Spleen (tissue), 7 donors: ENCODE measurements at regions not wholly inside any gene's neighbourhood (a gene's known extent, or its start where the extent isn't known, plus 50 kb on each side); places are given as distances from the start of the nearest gene placed in this dataset.

ENCODE experiments used
- POLR2A ChIP-seq, 3 donors: fragments of 450-650 bp; IDR thresholded peaks; one replicate each; pipeline ENCODE4 v1.5.1; 2017; ENCODE audit warnings: antibody characterized with exemption in 3 of 3, mild to moderate bottlenecking in 1 of 3
- POLR2AphosphoS5 ChIP-seq, 3 donors: sonication (generic); formaldehyde crosslinking; IDR thresholded peaks; one replicate each; pipeline ENCODE4 v1.5.1; 2017; ENCODE audit warnings: antibody characterized with exemption in 3 of 3
- TF ChIP-seq, protein P1 (sequence below), 11 experiments: fragments of 200-600 bp in 7 of 11; fragments of 450-650 bp in 4 of 11; sonication (generic) in 4 of 11; IDR thresholded peaks in 8 of 11; conservative IDR thresholded peaks in 3 of 11; 1 replicate in 7 of 11; 2 replicates in 4 of 11; pipeline versions ENCODE4 v1.4.0 to v1.8.0; 2016 to 2021; ENCODE audit warnings: antibody characterized with exemption in 11 of 11, inconsistent platforms in 4 of 11, mild to moderate bottlenecking in 1 of 11
- donor health status: DM: no; HTN: no; CAD: no; lungs with moderate emphysema.
- donor health status: DM: no; HTN: no; CAD: no.
- donor health status: DM: no; HTN: no; CAD: no.

DNA sequence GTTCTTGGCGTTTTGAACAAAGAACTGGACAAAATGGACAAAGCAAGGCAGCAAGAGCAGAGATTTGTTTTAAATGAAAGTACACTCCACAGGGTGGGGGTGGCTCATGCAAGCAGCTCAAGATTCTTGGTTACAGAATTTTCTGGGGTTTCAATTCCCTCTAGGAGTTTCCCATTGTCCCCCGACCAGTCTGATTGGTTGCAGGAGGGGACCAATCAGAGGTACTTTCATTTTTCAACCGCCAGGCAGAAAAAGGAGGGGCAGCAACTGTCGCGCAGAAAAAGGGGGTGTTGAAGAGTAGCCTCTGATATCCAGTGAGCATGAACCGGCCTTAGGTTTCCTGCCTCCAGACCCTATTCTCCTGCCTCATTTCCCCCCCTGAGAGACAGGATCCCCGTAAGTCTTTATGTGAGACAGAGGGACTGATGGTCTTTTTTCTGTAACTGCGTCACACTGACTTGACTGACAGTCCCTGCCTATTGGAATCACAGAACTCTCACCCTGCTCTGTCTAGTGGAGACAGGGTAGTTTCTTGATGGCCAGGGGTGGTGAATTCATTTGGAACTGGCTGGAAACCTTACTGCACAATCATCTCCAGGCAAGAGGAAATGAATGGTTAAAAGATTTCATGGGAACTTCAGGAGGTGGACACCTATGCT, 59.4 kb upstream of the ALOX12 start:
- TF ChIP-seq, protein P1, sequence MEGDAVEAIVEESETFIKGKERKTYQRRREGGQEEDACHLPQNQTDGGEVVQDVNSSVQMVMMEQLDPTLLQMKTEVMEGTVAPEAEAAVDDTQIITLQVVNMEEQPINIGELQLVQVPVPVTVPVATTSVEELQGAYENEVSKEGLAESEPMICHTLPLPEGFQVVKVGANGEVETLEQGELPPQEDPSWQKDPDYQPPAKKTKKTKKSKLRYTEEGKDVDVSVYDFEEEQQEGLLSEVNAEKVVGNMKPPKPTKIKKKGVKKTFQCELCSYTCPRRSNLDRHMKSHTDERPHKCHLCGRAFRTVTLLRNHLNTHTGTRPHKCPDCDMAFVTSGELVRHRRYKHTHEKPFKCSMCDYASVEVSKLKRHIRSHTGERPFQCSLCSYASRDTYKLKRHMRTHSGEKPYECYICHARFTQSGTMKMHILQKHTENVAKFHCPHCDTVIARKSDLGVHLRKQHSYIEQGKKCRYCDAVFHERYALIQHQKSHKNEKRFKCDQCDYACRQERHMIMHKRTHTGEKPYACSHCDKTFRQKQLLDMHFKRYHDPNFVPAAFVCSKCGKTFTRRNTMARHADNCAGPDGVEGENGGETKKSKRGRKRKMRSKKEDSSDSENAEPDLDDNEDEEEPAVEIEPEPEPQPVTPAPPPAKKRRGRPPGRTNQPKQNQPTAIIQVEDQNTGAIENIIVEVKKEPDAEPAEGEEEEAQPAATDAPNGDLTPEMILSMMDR (IDR thresholded peaks at IDR 0.05 in 8 of 11, conservative IDR thresholded peaks at IDR 0.05 in 3 of 11) = no peak
- TF ChIP-seq POLR2A (IDR thresholded peaks at IDR 0.05) (no peak), POLR2AphosphoS5 (IDR thresholded peaks at IDR 0.05) (peak in 1 of 3 donors; percentile 47)
